Activated effector memory CD4-positive, alpha-beta T cell treated with Interleukin-2 at 50 U/mL for 16 hours (primary cell): ENCODE measurements at regions not wholly inside any gene's neighbourhood (a gene's known extent, or its start where the extent isn't known, plus 50 kb on each side); places are given as distances from the start of the nearest gene placed in this dataset.

Experiments used
- DNase-seq: peaks from one replicate; pipeline ENCODE4 v3.0.0-alpha.2; 2020

GRCh38 chr2:30310371-30310770 is 79.0 kb downstream of the LBH start:
- DNase-seq, result no peak

- DNase-seq, result no peak
Observed at GRCh38 chr2:30310955-30311354, 79.6 kb downstream of the LBH start.

- DNase-seq, result no peak
Observed at GRCh38 chr2:30311711-30312110, 80.4 kb downstream of the LBH start.

GRCh38 chr2:30312916-30313315 is 81.6 kb downstream of the LBH start:
- DNase-seq, result no peak

- no peak for DNase-seq
Observed at GRCh38 chr2:30314981-30315380, 83.6 kb downstream of the LBH start.

- DNase-seq, result no peak
Observed at GRCh38 chr2:30315391-30316063, 84.2 kb downstream of the LBH start.

- no peak for DNase-seq
Observed at GRCh38 chr2:30316408-30316807, 85.1 kb downstream of the LBH start.

GRCh38 chr2:30318987-30319782 is 87.9 kb downstream of the LBH start:
- no peak for DNase-seq

- DNase-seq, result no peak
Observed at GRCh38 chr2:30321466-30321865, 90.1 kb downstream of the LBH start.

GRCh38 chr2:30323499-30323898 is 92.2 kb downstream of the LBH start:
- no peak for DNase-seq

GRCh38 chr2:30324245-30324908 is 93.0 kb downstream of the LBH start:
- no peak for DNase-seq

GRCh38 chr2:30325600-30326328 is 94.4 kb downstream of the LBH start:
- no peak for DNase-seq

GRCh38 chr2:30326497-30326896 is 95.2 kb downstream of the LBH start:
- no peak for DNase-seq

- DNase-seq, result no peak
Observed at GRCh38 chr2:30331038-30331437, 99.7 kb downstream of the LBH start.

GRCh38 chr2:30331869-30332268 is 100.5 kb downstream of the LBH start:
- DNase-seq, result no peak

- no peak for DNase-seq
Observed at GRCh38 chr2:30332791-30333453, 101.6 kb downstream of the LBH start.

- no peak for DNase-seq
Observed at GRCh38 chr2:30334762-30335363, 103.5 kb downstream of the LBH start.

GRCh38 chr2:30336084-30336483 is 104.8 kb downstream of the LBH start:
- DNase-seq, result no peak

- DNase-seq, result peak; percentile 52
Observed at GRCh38 chr2:30336978-30337841, 105.9 kb downstream of the LBH start.

GRCh38 chr2:30338475-30338874 is 107.1 kb downstream of the LBH start:
- DNase-seq, result no peak

- no peak for DNase-seq
Observed at GRCh38 chr2:30339071-30339470, 107.7 kb downstream of the LBH start.
